ENCODE measurements at regions not wholly inside any gene's neighbourhood (a gene's known extent, or its start where the extent isn't known, plus 50 kb on each side); places are given as distances from the start of the nearest gene placed in this dataset.

- DNase-seq (ENCODE audit: low spot score), result no peak
These were observed 801.7 kb downstream of the TBC1D22A start for GRCh38 chr22:47564158-47564450.

DNA sequence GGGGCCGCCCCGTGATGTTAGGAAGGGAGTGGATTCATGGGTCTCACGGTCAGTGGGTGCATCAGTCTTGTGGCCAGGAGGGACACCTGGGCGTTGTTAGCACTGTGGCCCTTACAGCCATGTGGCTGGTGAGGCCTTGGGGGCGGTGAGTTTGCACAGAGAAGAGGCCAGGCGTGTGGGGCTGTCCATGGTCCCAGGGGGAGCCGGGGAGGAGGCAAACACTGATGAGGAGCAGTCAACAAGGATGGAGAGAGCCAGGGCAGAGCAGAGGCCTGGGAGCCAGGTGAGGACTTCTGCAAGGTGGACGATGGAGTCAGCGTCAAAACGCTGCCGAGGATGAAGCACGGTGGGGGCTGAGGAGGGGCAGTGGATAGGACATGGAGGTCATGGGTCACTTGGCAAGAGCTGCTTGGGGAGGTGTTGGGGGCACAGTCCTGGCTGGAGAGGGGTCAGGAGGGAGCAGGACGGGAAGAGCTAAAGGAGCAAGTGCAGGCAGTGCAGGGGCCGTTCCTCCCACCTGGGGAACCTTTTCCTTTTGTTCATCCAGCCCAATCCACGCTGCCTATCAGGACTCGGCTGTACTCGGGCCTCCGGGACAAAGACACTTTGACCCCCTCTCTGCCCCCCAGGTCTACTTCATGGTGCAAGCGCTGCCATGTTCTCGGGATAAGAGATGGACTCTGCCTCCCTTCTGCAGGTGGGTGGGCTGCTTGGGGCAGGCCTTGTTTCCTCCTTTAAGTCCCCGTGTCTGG is 801.1 kb downstream of the TBC1D22A start:
- no peak for DNase-seq (ENCODE audit: low spot score)

GRCh38 chr22:47561766-47562165 is 799.3 kb downstream of the TBC1D22A start:
- no peak for DNase-seq (ENCODE audit: low spot score)

GRCh38 chr22:47561115-47561675 is 798.7 kb downstream of the TBC1D22A start:
- DNase-seq (ENCODE audit: low spot score), result no peak

- DNase-seq (ENCODE audit: low spot score), result no peak
These were observed 796.6 kb downstream of the TBC1D22A start for GRCh38 chr22:47558828-47559700.

- no peak for DNase-seq (ENCODE audit: low spot score)
These were observed 794.0 kb downstream of the TBC1D22A start for GRCh38 chr22:47556473-47556872.

DNA sequence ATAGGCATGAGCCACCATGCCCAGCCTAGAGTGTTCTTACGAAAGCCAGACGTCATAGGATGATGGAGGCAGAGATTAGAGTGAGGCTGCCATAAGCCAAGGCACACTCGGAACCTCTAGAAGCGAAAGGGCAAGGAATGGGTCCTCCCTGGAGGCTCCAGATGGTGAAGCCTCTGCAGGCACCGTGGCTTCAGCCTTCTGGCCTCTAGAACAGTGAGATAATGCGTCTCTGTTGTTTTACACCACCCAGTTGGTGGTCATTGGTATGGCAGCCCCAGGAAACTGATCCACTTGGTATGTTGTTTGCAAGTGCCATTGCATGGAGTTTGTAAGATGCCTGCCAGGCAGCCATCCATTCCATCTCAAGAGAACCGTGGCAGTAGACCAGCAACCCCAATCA is 791.0 kb downstream of the TBC1D22A start:
- DNase-seq (ENCODE audit: low spot score), result no peak

DNA sequence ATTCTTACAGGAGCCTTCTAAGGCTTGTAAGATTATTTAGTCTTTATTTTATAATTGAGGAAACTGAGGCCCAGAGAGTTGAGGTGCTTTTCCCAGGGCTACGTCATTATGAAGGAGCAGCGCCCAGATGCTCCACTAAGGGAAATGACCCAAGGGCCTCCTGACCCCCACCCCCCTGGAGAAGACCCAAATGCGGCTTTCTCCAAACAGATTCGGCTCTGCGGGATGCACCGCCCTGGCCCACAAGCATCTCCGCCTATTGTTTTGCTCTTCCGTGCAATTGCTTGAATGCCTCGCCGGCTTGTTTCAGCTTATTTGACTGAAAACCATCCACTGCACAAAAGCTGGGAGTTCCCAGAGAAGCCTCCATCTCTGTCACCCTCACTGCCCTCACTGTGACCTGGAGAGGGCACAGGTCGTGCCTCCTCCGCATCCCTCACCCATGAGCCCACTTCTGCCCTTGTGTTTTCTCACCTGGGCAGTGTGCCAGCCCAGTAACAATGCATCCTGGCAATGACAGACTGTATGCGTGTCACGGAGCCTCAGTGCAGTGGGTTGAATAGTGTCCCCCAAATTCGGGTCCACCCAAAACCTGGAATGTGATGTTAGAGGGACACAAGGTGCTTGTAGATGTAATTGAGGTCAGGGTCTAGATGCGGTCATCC is 790.2 kb downstream of the TBC1D22A start:
- DNase-seq (ENCODE audit: low spot score), result no peak

DNA sequence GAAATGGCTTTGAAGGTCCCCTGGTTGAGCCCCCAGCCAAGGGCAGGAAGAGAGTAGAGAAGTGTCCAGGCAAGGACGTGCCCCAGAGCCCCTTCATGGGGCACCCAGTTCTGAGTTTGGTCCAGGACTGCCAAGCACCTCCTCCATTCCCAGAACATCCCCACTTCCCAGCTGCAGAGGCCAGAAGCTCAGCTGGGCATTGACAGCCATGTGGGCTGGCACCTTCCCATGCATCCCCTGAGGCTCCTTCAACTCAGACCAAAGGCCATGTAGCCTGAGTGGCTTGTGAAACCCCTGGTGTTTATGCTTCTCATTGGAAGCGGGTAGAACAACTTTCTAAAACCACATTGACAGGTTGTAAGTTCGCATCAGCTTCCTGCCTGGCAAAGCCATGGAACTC is 789.6 kb downstream of the TBC1D22A start:
- no peak for DNase-seq (ENCODE audit: low spot score)

GRCh38 chr22:47551431-47551775 is 789.0 kb downstream of the TBC1D22A start:
- DNase-seq (ENCODE audit: low spot score), result no peak

DNA sequence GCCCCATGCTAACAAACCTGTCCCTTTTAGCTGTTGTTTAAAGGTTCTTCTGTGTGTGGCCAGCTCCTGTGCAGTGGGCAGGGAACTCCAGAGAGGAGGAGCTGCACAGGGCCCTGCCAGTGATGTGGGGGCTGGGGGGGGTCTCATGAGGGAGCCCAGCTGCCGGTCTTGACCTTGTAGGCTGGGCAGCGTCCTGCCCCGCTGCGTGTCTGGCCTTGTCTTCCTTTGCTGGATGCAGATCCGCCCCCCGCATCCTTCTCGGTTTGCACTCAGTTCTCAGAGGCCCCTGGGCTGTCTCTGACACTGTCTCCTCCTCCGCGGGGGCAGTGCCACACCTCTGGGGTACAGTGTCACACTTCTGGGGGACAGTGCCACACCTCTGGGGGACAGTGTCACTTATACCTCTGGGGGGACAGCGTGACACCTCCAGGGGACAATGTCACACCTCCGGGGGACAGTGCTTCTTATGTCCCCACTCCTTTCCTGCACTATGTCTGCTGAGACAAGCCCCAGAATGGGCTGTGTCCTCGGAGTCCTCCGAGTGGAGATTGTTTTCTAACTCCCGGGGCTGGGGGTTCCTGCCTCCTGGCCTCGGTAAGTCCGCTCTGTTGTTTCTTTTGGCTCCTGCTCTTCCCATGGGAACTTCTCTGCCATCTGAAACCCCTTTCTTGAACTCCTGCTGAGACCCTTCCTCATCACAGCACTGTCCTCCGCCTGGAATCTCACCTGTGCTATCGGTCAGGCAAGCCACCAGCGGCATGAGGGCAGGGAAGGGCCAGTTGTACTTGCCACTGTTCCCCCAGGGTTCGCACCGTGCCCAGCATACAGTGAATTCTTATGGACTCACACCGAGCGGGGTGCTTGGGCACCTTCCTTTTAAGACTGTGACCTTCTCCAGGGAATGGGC is 788.3 kb downstream of the TBC1D22A start:
- DNase-seq (ENCODE audit: low spot score), result no peak

DNA sequence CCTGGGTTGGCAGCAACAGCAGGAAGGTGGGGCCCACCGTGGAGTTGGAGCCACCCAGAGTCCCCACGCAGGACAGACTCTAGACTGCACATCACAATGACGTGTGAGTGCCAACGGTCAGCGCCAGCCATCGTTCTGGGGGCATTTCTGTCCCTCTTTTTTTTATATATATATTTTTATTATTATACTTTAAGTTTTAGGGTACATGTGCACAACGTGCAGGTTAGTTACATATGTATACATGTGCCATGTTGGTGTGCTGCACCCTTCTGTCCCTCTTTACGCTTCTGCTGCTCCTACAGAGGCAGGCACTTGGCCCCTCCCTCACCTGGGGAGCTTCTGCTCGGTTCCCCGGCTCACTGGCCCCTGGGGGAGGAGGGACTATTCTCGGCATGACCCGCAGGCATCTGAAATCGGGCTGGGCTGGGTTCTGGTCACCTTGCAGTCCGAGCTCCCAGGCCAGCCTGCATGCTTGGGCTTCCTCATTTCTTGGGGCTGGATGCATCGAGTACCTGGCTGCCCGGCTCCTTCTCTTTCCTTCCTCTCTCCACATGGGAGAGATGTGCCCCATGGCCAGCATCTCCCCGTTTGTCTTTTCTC is 787.4 kb downstream of the TBC1D22A start:
- DNase-seq (ENCODE audit: low spot score), result no peak

DNA sequence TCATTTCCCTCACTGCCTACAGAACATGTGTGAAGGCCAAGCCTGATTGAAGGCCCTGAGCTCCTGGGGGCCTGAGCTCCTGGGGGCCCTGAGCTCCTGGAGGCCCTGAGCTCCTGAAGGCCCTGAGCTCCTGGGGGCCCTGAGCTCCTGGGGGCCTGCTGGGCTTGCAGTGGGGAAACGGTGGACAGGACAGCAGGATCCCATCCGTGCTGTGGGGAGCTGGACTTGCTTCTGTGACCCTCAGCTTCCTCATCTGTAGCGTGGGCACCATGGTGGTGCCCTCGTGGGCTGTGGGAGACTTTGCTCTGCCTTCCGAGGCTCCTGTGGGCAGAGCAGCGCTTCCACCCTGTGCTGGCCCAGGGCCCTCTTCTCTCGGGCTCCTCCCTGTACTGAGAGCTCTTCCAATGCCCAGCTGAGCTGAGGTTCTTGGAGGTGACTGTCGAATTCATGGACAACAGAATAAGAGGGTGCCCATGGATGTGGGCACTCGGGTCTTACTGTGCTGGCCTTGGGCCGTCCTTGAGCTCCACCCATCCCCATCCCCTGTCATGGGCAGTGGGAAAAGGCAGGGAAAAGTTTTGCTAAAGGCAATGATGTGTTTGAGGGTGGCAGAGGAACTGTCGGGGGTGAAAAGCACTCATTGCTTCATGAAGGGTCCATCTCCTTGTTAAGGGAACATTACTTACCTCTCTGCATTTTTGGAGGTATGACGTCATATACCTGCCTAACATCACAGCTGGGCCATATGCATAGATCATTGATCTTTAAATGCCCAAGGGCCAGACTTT is 786.7 kb downstream of the TBC1D22A start:
- DNase-seq (ENCODE audit: low spot score), result no peak

DNA sequence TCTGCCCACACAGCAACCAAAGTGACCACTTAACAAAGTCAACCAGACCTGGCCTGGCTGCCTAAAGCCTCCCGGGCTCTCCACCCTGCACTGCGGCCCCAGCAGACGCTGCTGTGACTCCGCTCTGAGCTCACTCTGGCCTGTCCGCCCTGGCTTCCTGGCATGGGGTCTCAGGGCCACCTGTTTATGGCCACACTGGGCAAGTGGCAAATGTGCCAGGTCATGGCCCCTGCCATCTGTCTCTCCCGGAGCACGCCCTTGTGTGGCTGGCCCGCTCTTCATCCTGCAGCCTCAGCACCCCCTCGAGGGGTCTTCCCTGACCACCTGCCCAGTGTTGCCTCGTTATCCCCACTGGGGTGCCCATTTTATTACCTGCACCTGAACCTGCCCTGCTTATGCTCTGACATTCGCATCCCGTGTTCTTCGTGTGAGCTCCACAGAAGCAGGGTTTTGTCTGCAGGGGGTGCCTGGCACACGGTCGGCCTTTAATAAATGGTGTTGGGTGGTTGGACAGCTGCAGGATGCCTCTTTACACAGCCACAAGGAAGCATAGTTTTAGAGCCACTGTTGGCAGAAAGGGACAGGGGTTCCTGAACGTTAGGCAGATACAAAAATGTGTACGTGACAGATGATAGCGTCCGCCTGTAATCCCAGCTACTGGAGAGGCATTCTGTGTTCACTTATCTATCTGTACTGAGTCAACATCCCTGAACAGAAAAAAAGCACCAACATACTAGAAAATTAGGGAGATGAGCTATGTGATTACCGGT is 785.6 kb downstream of the TBC1D22A start:
- no peak for DNase-seq (ENCODE audit: low spot score)

DNA sequence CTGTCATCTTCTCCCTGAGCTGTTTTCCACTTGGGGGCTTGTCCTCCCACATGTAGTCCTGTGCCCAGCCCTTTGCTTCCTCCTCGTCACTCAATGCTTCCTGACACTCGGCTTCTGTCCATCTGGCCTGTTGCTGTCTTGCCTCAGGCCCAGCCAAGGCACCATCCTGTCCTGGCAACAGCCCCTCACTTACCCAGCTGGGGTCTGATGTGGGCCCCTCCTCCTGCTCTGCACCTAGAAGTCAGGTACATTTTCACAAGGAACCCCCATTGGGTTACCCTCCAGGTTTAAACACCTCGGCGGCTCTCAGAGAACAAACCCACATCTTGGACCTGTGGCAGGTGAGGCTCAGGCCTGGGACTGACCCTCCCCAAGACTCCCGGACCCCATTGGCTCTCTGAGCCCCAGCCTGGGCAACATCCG is 784.8 kb downstream of the TBC1D22A start:
- DNase-seq (ENCODE audit: low spot score), result no peak

DNA sequence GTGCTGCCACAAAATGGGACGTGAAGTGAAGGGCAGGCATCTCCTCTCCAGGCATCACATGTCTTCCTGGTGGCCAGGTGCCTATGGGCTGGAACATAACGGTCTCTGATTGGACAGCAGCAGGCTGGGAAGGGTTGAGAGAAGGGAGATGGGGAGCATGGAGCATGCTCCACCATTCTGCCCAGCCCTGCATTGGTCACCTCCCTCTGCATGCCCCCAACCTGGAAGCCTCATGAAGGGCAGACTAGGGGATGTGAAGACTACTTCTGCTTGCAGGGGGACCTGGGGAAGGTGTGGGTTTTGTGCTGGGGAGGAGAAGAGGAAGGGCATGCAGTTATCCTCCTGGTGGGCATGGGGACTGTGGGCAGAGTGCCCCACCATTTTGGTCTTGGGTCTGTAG is 782.2 kb downstream of the TBC1D22A start:
- DNase-seq (ENCODE audit: low spot score), result no peak

DNA sequence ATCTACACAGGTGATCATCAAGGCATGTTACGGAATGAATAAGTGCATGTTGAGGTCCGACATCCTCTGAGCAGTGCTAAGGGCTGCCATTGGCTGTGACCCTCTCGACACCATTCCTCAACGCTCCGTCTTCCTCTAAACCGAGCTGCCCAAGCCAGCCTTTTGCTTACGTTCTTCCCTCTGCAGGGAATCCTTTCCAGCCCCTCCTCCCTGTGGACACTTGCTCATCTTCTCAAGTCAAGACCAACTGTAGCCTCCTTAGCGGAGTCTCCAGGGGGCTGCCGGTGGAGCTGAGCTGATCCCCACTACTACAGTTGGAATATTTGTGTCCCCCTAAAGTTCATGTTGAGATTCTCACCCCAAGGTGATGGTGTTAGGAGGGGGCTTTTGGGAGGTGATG is 781.0 kb downstream of the TBC1D22A start:
- no peak for DNase-seq (ENCODE audit: low spot score)

- no peak for DNase-seq (ENCODE audit: low spot score)
These were observed 777.6 kb downstream of the TBC1D22A start for GRCh38 chr22:47540011-47540410.

GRCh38 chr22:47539374-47539773 is 776.9 kb downstream of the TBC1D22A start:
- no peak for DNase-seq (ENCODE audit: low spot score)

DNA sequence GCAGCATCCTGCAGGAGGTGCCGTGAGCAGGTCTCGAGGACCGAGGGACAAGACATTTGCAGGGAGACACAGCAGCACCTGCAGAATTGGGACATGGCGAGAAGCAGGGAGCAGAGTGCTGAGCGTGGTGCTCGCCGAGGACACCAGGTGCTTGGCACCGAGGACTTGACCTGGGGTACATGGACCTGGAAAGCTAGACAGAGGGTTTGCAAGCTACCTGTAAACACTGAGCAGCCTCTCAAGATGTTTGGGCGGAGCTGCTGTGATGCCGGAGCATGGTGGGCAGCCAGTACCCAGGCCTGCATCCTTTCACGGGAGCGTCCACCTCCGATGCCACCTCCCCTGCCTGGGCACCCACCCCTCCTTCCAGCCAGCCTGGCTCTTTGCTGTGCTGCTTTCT is 773.2 kb downstream of the TBC1D22A start:
- DNase-seq (ENCODE audit: low spot score), result no peak

Measured in H4 (cell line).